Keratinocyte (primary cell): ENCODE measurements at regions not wholly inside any gene's neighbourhood (a gene's known extent, or its start where the extent isn't known, plus 50 kb on each side); places are given as distances from the start of the nearest gene placed in this dataset.

Source experiments
- EZH2 ChIP-seq: IDR thresholded peaks from one replicate; pipeline ENCODE4 v1.6.1; 2012; ENCODE audit warnings: inconsistent platforms, mild to moderate bottlenecking, low read length, moderate library complexity
- TF ChIP-seq, protein P1 (sequence below), 3 experiments: IDR thresholded peaks in 1 of 3; conservative IDR thresholded peaks in 1 of 3; optimal IDR thresholded peaks in 1 of 3; 2 replicates in 2 of 3; 3 replicates in 1 of 3; pipeline versions ENCODE3 to v1.5.1; 2011; ENCODE audit warnings: low read length in 3 of 3, mild to moderate bottlenecking in 3 of 3, moderate library complexity in 2 of 3, control low read depth in 1 of 3, inconsistent platforms in 1 of 3; ENCODE audit not compliant: insufficient read depth in 2 of 3; ENCODE audit errors: extremely low read depth in 1 of 3

- TF ChIP-seq, protein P1, sequence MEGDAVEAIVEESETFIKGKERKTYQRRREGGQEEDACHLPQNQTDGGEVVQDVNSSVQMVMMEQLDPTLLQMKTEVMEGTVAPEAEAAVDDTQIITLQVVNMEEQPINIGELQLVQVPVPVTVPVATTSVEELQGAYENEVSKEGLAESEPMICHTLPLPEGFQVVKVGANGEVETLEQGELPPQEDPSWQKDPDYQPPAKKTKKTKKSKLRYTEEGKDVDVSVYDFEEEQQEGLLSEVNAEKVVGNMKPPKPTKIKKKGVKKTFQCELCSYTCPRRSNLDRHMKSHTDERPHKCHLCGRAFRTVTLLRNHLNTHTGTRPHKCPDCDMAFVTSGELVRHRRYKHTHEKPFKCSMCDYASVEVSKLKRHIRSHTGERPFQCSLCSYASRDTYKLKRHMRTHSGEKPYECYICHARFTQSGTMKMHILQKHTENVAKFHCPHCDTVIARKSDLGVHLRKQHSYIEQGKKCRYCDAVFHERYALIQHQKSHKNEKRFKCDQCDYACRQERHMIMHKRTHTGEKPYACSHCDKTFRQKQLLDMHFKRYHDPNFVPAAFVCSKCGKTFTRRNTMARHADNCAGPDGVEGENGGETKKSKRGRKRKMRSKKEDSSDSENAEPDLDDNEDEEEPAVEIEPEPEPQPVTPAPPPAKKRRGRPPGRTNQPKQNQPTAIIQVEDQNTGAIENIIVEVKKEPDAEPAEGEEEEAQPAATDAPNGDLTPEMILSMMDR (optimal IDR thresholded peaks at IDR 0.05 in 1 of 3, IDR thresholded peaks at IDR 0.05 in 1 of 3, conservative IDR thresholded peaks at IDR 0.05 in 1 of 3; ENCODE audit: extremely low read depth in 1 of 3, insufficient read depth in 2 of 3, low read length in 3 of 3), result no peak
- no peak for TF ChIP-seq EZH2
These were observed 720.5 kb downstream of the VRK1 start for GRCh38 chr14:97517566-97518234.
